K562 (cell line): ENCODE measurements at regions not wholly inside any gene's neighbourhood (a gene's known extent, or its start where the extent isn't known, plus 50 kb on each side); places are given as distances from the start of the nearest gene placed in this dataset.

Source experiments
- IRF2 ChIP-seq: sonication (generic); formaldehyde crosslinking; IDR thresholded peaks from 2 replicates; pipeline ENCODE4 v1.8.1; 2022; ENCODE audit warnings: mild to moderate bottlenecking, missing genetic modification reagents
- L3MBTL2 ChIP-seq: fragments of 450-650 bp; IDR thresholded peaks from 2 replicates; pipeline ENCODE4 v1.6.1; 2016; ENCODE audit warnings: mild to moderate bottlenecking, moderate library complexity
- POLR2A ChIP-seq: fragments of 450-650 bp; conservative IDR thresholded peaks from 2 replicates; pipeline ENCODE4 v1.6.1; 2016
- POLR2AphosphoS2 ChIP-seq: IDR thresholded peaks from 2 replicates; pipeline ENCODE4 v1.6.1; 2012; ENCODE audit warnings: low read length, improper control_type of control experiment
- RBBP5 ChIP-seq: fragments of 200-600 bp; sonication (generic); IDR thresholded peaks from 2 replicates; pipeline ENCODE4 v1.6.1; 2012; ENCODE audit warnings: borderline replicate concordance, mild to moderate bottlenecking, low read length, control low read depth, inconsistent platforms; ENCODE audit not compliant: insufficient read depth, poor library complexity, severe bottlenecking
- SIN3A ChIP-seq, 2 experiments: fragments of 150-350 bp in 1 of 2; IDR thresholded peaks; 2 replicates each; pipeline ENCODE4 v1.6.1; 2011 to 2016; ENCODE audit warnings: borderline replicate concordance in 2 of 2, low read depth in 2 of 2, low read length in 2 of 2, mild to moderate bottlenecking in 2 of 2, moderate library complexity in 2 of 2; ENCODE audit not compliant: control insufficient read depth in 1 of 2
- TEAD4 ChIP-seq, 2 experiments: sonication (generic) in 1 of 2; formaldehyde crosslinking in 1 of 2; IDR thresholded peaks; 2 replicates each; pipeline versions ENCODE4 v1.6.1 to v1.8.0; 2012 to 2022; ENCODE audit warnings: borderline replicate concordance in 1 of 2, inconsistent platforms in 1 of 2, low read length in 1 of 2, mild to moderate bottlenecking in 1 of 2, missing genetic modification reagents in 1 of 2
- ZBTB33 ChIP-seq: sonication (generic); formaldehyde crosslinking; IDR thresholded peaks from 2 replicates; pipeline ENCODE4 v1.8.1; 2023; ENCODE audit warnings: mild to moderate bottlenecking, missing genetic modification reagents

- TF ChIP-seq POLR2AphosphoS2 (no peak), ZBTB33 (CRISPR knock-in tag) (no peak), SIN3A (IDR thresholded peaks at IDR 0.05; ENCODE audit: borderline replicate concordance in 2 of 2, control insufficient read depth in 1 of 2, low read depth in 2 of 2, low read length in 2 of 2) (no peak), POLR2A (no peak), TEAD4 (IDR thresholded peaks at IDR 0.05; ENCODE audit: low read length) (no peak), TEAD4 (CRISPR knock-in tag; IDR thresholded peaks at IDR 0.05; ENCODE audit: borderline replicate concordance) (no peak), RBBP5 (no peak), IRF2 (CRISPR knock-in tag) (no peak), L3MBTL2 (no peak)
These were observed 73.0 kb upstream of the TMEM17 start for GRCh38 chr2:62578803-62579640.
